Coronary artery (tissue), 2 donors: ENCODE measurements at regions not wholly inside any gene's neighbourhood (a gene's known extent, or its start where the extent isn't known, plus 50 kb on each side); places are given as distances from the start of the nearest gene placed in this dataset.

Source experiments
- DNase-seq: peaks from one replicate; pipeline ENCODE4 v3.0.0-alpha.2; 2017; ENCODE audit warnings: low spot score
- H3K27ac ChIP-seq, 2 donors: fragments of 200-600 bp; sonication (generic); one replicate each; pipeline ENCODE4 v1.5.1; 2016 to 2019
- H3K4me3 ChIP-seq: fragments of 200-600 bp; sonication (generic); 2 replicates; pipeline ENCODE4 v1.5.1; 2016; ENCODE audit warnings: mild to moderate bottlenecking, moderate library complexity
- TF ChIP-seq, protein P1 (sequence below): fragments of 200-600 bp; sonication (generic); IDR thresholded peaks from one replicate; pipeline ENCODE4 v1.5.1; 2019; ENCODE audit warnings: antibody characterized with exemption

DNA sequence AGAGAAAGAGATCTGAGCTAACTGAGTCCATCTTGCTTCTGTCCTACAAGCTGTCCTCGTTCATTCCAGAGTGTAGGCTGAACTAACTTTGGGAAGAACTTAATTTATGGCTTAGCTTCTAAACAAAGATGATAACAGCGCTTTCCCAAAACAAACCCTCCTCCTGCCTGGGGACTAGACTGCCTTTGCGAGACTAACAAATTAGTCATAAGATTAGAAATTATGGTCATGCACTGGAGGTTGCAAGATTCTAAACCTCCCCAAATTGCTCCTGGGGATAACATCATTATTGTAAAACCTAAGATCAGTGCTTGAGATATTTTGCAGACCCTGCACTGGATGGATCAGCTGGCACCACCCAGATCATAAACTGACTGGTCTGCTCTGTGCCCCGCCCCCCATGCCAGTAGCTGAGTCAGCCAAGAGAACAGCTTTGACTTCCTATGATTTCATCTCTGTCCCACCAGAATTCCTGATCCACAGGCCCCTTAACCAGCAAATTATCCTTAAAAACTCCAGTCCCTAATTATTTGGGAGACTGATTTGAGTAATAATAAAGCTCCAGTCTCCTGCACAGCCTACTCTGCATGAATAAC, 883.3 kb downstream of the TRIML1 start:
- no peak overlapping the region for H3K4me3 ChIP-seq

DNA sequence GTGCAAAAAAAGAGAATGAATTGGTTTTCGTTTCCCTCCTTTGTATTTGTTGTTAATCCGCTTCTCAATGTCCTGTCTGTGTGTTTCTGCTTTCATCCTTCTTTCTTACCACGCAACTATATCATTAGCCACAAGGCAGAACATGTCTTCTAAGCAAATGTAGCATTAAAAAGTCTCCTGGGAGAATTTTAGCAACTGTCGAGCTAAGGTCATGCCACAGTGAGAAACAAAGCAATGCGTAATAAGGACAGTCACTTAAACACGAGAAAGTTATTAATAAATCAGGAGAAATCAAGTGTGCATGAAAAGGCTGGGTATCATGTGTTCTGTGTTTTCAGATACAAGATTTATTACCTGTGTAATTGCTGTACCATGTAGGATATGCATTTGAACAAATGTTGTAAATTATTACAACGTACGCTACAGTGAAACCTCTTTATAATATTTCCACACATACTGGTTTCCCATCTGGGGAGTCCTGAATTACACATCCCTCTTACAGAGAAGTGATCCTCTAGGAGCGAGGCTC, 890.8 kb downstream of the TRIML1 start:
- no peak overlapping the region for H3K27ac ChIP-seq
- TF ChIP-seq, protein P1, sequence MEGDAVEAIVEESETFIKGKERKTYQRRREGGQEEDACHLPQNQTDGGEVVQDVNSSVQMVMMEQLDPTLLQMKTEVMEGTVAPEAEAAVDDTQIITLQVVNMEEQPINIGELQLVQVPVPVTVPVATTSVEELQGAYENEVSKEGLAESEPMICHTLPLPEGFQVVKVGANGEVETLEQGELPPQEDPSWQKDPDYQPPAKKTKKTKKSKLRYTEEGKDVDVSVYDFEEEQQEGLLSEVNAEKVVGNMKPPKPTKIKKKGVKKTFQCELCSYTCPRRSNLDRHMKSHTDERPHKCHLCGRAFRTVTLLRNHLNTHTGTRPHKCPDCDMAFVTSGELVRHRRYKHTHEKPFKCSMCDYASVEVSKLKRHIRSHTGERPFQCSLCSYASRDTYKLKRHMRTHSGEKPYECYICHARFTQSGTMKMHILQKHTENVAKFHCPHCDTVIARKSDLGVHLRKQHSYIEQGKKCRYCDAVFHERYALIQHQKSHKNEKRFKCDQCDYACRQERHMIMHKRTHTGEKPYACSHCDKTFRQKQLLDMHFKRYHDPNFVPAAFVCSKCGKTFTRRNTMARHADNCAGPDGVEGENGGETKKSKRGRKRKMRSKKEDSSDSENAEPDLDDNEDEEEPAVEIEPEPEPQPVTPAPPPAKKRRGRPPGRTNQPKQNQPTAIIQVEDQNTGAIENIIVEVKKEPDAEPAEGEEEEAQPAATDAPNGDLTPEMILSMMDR: no peak
- no peak overlapping the region for H3K4me3 ChIP-seq
- DNase-seq: no peak

More for the DNA sequence above, 883.3 kb downstream of the TRIML1 start:
- DNase-seq: no peak
- TF ChIP-seq, protein P1: no peak
- H3K27ac ChIP-seq: no peak overlapping the region

DNA sequence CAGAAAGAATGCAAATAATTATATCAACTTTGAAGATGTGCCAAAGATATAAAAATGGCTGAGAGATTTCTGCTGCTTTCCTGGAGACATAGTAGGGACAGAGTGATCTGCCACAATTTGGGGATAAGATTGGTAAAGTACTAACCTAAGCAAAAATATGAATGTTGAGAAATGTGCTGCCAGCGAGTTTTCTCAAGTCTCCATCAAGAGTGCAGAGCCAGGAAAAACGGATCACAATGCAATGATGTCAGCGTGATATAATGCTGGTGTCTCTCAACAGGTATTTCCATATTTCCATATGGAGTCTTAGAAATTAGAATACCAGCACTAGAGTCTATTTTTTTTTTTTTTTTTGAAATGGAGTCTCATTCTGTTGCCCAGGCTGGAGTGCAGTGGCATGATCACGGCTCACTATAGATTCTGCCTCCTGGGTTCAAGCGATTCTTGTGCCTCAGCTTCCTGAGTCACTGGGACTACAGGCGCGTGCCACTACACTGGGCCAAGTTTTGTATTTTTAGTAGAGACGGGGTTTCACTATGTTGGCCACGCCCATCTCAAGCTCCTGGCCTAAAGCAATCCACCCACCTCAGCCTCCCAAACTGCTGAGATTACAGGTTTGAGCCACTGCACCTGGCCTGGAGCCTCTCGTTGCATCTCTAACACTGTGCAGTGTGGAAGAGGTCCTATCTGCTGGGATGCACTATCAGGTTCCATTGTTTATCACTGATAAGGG, 893.5 kb downstream of the TRIML1 start:
- H3K27ac ChIP-seq: no peak overlapping the region
- DNase-seq: no peak
- TF ChIP-seq, protein P1: no peak
- no peak overlapping the region for H3K4me3 ChIP-seq

DNA sequence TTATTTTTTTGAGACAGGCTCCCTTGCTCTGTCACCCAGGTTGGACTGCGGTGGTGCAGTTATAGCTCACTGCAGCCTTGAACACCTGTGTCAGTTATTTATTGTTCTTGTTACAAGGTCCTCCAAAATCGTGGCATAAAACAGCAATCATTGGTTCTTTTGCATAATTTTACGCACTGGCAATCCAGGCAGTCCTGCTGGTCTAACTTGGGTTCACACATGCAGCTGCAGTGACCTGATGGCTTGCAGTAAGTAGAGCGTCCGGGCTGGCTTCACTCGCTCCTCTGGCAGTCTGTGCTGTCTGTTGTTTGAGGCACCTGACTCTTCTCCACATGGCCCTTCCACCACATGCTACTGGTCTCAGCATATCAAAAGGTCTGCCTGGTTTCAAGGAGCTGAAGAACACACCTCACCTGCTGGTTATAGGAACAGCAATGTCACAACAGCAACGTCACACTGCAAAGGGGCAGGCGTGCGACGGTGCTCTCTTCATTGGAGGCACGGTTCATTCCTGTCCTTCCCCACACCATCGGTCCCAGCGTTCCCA, 894.6 kb downstream of the TRIML1 start:
- Histone ChIP-seq H3K27ac (no peak overlapping the region), H3K4me3 (no peak overlapping the region)
- no peak for DNase-seq
- TF ChIP-seq, protein P1: no peak

DNA sequence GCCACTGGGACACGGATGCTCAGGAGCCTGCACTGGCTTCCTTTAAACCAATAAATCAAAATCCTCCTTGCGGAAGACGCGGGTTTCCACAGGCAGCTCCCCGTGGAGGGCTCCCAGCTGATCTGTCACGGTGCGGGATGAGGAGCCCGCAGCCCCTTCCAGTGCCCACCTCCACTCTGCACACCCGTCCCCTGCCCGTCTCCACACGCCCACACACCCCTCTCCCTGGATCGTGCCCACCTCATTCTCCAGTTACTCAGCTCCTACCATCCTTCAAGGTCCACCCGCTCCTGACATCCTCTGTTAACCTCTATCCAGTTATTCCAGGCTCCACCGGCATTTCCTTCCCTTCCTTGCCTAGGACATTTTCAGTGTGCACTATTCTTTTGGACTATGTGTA, 895.9 kb downstream of the TRIML1 start:
- DNase-seq: no peak
- TF ChIP-seq, protein P1: no peak
- no peak overlapping the region for H3K4me3 ChIP-seq
- H3K27ac ChIP-seq: no peak overlapping the region

DNA sequence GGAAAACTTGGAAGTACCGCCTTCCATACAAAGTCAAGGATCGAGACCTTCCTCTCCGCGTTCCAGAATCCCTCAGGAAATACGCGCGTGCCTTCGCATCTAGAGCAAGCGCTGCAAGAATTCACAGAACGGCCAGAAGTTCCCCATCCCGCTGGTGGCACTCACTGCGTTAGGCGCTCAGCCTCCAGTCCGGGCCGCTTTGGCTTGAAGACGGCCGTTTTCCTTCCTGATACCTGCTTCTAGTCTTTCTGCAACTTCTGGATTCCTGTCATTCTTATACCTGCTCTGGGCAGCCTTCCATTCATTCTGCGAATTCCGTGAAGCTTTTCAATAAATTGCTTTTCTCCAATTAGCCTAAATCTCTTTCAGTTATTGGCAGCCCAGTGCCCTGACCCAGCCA, 896.4 kb downstream of the TRIML1 start:
- Histone ChIP-seq H3K27ac (no peak overlapping the region), H3K4me3 (no peak overlapping the region)
- no peak for DNase-seq
- TF ChIP-seq, protein P1: no peak
